ENCODE measurements at regions not wholly inside any gene's neighbourhood (a gene's known extent, or its start where the extent isn't known, plus 50 kb on each side); places are given as distances from the start of the nearest gene placed in this dataset.

DNA sequence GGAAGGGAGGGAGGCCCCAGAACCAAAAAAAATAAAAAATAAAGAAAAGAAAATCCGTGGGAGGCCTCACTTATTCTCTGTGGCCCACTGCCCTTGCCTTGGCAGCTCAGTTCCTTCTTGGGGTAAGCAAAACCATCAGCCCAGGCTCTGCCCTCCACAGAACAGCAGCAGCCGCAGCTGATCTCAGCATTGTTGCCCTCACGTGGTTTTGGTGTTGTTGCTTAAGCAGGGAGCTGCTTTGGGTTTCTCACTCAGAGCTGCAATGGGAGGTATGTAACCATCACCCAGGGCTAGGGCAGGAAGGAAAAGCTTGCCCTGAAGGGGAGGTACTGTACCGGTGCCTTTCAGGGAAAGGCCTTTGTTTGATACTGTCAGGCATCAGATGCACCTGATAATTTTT lies 374.7 kb upstream of the WWC1 start:
- TF ChIP-seq, protein P1, sequence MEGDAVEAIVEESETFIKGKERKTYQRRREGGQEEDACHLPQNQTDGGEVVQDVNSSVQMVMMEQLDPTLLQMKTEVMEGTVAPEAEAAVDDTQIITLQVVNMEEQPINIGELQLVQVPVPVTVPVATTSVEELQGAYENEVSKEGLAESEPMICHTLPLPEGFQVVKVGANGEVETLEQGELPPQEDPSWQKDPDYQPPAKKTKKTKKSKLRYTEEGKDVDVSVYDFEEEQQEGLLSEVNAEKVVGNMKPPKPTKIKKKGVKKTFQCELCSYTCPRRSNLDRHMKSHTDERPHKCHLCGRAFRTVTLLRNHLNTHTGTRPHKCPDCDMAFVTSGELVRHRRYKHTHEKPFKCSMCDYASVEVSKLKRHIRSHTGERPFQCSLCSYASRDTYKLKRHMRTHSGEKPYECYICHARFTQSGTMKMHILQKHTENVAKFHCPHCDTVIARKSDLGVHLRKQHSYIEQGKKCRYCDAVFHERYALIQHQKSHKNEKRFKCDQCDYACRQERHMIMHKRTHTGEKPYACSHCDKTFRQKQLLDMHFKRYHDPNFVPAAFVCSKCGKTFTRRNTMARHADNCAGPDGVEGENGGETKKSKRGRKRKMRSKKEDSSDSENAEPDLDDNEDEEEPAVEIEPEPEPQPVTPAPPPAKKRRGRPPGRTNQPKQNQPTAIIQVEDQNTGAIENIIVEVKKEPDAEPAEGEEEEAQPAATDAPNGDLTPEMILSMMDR (IDR thresholded peaks at IDR 0.05; ENCODE audit: extremely low read depth, missing control alignments), result no peak
- no peak for DNase-seq (ENCODE audit: low spot score)

DNA sequence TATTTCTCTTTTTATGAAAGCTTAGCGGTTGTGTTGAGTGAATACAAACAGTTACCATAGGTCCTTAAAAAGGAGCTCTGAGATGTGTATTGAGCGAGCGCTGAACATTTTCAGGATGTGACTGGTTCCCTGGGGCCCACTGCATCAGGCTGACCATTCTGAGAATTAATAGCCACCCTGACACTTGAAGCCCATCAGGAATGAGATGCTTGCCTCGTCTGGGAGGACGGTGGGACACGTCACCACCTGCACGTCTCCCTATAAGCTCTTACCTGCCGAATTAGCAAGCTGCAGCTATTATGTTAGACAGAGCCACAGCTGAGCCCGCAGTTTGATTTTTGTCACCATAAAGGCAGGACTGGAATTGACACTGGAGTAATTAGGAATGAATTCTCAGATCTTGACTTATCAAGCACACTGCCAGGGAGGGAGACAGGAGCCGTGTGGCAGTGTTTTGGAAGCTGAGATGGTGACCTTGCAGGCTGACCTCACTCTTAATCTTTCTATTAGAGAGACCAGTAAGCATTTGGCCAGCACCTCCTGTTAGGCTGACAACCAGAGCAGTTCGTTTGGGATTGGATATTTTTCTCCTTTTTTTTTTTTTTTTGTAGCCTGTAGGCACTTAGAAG lies 373.1 kb upstream of the WWC1 start:
- TF ChIP-seq, protein P1 (IDR thresholded peaks at IDR 0.05; ENCODE audit: extremely low read depth, missing control alignments), result no peak
- no peak for DNase-seq (ENCODE audit: low spot score)

DNA sequence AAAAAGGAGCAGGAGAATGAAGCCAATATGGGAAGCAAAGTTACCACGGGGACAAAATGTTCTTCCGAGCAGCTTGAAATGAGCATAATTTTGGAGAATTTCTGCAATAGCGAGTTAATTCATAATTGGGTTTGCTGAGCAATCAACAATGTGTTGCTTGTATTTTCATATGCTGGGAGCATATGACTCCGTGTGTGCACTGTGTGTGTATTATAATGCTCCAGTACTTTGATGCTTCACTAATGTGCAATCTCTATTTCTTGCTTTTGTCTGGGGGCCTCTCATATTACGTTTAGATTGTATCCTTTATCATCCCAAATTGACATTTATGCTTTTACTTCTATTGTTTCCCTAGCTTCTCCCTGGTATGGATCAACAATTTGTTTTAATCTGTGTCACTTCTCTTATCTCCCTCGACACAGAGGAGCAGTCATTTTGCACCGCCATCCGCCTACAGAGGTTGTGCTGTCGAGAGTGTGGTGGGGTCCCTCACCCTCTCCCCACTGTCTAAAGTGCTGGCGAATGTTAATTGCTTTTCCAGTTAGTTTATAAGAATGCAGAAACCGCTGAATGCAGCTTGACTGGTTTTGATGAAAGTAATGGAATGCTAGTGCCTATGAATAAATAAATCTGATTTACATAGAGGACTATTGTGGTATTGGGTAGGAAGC lies 372.5 kb upstream of the WWC1 start:
- TF ChIP-seq, protein P1 (IDR thresholded peaks at IDR 0.05; ENCODE audit: extremely low read depth, missing control alignments), result no peak

GRCh38 chr5:167920589-167920988 lies 370.9 kb upstream of the WWC1 start:
- DNase-seq (ENCODE audit: low spot score), result no peak
- TF ChIP-seq, protein P1 (IDR thresholded peaks at IDR 0.05; ENCODE audit: extremely low read depth, missing control alignments), result no peak

More for the DNA sequence above, 372.5 kb upstream of the WWC1 start:
- no peak for DNase-seq (ENCODE audit: low spot score)

- TF ChIP-seq, protein P1 (IDR thresholded peaks at IDR 0.05; ENCODE audit: extremely low read depth, missing control alignments), result no peak
- no peak for DNase-seq (ENCODE audit: low spot score)
Measured at GRCh38 chr5:167921796-167922195, 369.6 kb upstream of the WWC1 start.

DNA sequence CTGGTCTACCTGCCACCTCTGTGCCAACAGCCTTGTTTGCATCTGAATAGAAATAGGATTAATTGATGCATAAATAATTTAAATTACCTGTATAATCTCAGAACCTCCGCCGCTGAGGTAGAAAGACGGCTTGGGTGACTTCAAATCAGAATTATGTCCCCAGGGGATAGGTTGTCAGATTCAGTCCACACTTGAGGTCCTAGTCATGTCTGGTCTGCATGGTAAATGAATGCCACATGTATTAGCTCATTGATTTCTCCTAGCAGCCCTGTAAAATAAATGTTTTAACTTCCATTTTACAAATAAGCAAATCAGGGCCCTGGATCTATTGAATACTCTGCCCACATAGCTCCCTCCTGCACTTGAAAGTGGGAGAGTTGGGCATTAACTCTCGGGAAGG lies 368.0 kb upstream of the WWC1 start:
- TF ChIP-seq, protein P1 (IDR thresholded peaks at IDR 0.05; ENCODE audit: extremely low read depth, missing control alignments), result no peak
- DNase-seq (ENCODE audit: low spot score), result no peak

DNA sequence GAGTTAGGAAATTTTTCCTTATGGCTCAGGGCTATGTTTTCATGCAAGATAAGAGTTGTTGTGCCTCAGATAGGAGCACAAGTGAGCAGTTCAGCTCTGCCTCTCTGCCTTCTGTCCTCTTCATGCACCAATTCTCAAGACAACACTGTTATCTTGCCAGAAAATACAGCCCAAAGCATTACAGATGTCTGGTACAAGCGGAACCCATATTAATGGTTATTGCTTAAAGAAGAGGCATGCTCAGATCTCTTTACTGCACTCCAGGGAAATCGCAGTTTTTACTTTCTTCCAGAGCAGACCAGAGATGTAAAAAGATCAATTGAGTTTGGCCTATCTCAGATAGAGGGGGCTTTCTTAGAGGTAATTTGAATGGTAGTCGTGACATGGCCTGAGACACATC lies 361.6 kb upstream of the WWC1 start:
- TF ChIP-seq, protein P1 (IDR thresholded peaks at IDR 0.05; ENCODE audit: extremely low read depth, missing control alignments), result no peak
- DNase-seq (ENCODE audit: low spot score), result no peak
